ENCODE measurements at regions not wholly inside any gene's neighbourhood (a gene's known extent, or its start where the extent isn't known, plus 50 kb on each side); places are given as distances from the start of the nearest gene placed in this dataset.

GRCh38 chr13:26971990-26972887 lies 199.4 kb downstream of the USP12 start:
- Mint-ChIP-seq H3K4me3 (no peak overlapping the region), H3K4me1 (ENCODE audit: low read depth) (peaks cover 3% of the 10 kb centered on the region), H3K27me3 (ENCODE audit: low read depth) (peaks cover 1% of the 10 kb centered on the region), H3K36me3 (ENCODE audit: low read depth) (no peaks in the 10 kb centered on the region), H3K9me3 (ENCODE audit: insufficient read depth) (no peaks in the 10 kb centered on the region), H3K27ac (peak overlapping the region; percentile 72)
- peak; percentile 81 for ATAC-seq
- POLR2A ChIA-PET, result interaction anchor here (1.0 kb wide), 1 partner anchor 13 kb away, joined by 3 read pairs; no protein-coding TSS in a partner anchor
- CTCF ChIA-PET, result interaction anchor here (0.6 to 2.6 kb wide), 10 partner anchors 11 to 390 kb away, joined by 3 to 19 read pairs (median 4); partner anchors contain the start of gene RASL11A
- peak; percentile 51 for DNase-seq

GRCh38 chr13:26968431-26969341 lies 202.9 kb downstream of the USP12 start:
- ATAC-seq (no peak), DNase-seq (no peak)
- ChIA-PET CTCF (no interaction called here), POLR2A (no interaction called here)
- Mint-ChIP-seq H3K27me3 (ENCODE audit: low read depth) (peaks cover 1% of the 10 kb centered on the region), H3K4me1 (ENCODE audit: low read depth) (peaks cover 3% of the 10 kb centered on the region), H3K4me3 (no peak overlapping the region), H3K9me3 (ENCODE audit: insufficient read depth) (no peaks in the 10 kb centered on the region), H3K36me3 (ENCODE audit: low read depth) (no peaks in the 10 kb centered on the region), H3K27ac (no peak overlapping the region)

GRCh38 chr13:26967119-26968038 lies 204.2 kb downstream of the USP12 start:
- Mint-ChIP-seq H3K27ac (no peak overlapping the region), H3K9me3 (ENCODE audit: insufficient read depth) (no peaks in the 10 kb centered on the region), H3K36me3 (ENCODE audit: low read depth) (no peaks in the 10 kb centered on the region), H3K27me3 (ENCODE audit: low read depth) (no peaks in the 10 kb centered on the region), H3K4me1 (ENCODE audit: low read depth) (peaks cover 3% of the 10 kb centered on the region), H3K4me3 (no peak overlapping the region)
- POLR2A ChIA-PET, result no interaction called here
- CTCF ChIA-PET, result interaction anchor here (1.7 kb wide), 1 partner anchor 21 kb away, joined by 4 read pairs; no protein-coding TSS in a partner anchor
- DNase-seq, result no peak
- ATAC-seq, result no peak

- H3K4me1 Mint-ChIP-seq (ENCODE audit: low read depth), result no peaks in the 10 kb centered on the region
- DNase-seq (no peak), ATAC-seq (no peak)
- no peak overlapping the region for H3K27ac Mint-ChIP-seq
- no peaks in the 10 kb centered on the region for H3K27me3 Mint-ChIP-seq (ENCODE audit: low read depth)
- H3K4me3 Mint-ChIP-seq, result no peak overlapping the region
- ChIA-PET CTCF (interaction anchor here (1.7 kb wide), 1 partner anchor 20 kb away, joined by 4 read pairs; no protein-coding TSS in a partner anchor), POLR2A (no interaction called here)
- no peaks in the 10 kb centered on the region for H3K9me3 Mint-ChIP-seq (ENCODE audit: insufficient read depth)
- H3K36me3 Mint-ChIP-seq (ENCODE audit: low read depth), result no peaks in the 10 kb centered on the region
Observed at GRCh38 chr13:26966701-26967080, 204.9 kb downstream of the USP12 start.

GRCh38 chr13:26965952-26966700 lies 205.5 kb downstream of the USP12 start:
- CTCF ChIA-PET, result interaction anchor here (1.7 kb wide), 1 partner anchor 20 kb away, joined by 4 read pairs; no protein-coding TSS in a partner anchor
- Mint-ChIP-seq H3K4me1 (ENCODE audit: low read depth) (no peaks in the 10 kb centered on the region), H3K27ac (no peak overlapping the region), H3K4me3 (no peak overlapping the region), H3K36me3 (ENCODE audit: low read depth) (no peaks in the 10 kb centered on the region), H3K9me3 (ENCODE audit: insufficient read depth) (no peaks in the 10 kb centered on the region), H3K27me3 (ENCODE audit: low read depth) (no peaks in the 10 kb centered on the region)
- ATAC-seq (no peak), DNase-seq (no peak)
- POLR2A ChIA-PET, result no interaction called here

GRCh38 chr13:26964278-26965250 lies 204.0 kb upstream of the GPR12 start:
- no peaks in the 10 kb centered on the region for H3K36me3 Mint-ChIP-seq (ENCODE audit: low read depth)
- no peak overlapping the region for H3K4me3 Mint-ChIP-seq
- no peak for DNase-seq
- no peak for ATAC-seq
- no peaks in the 10 kb centered on the region for H3K9me3 Mint-ChIP-seq (ENCODE audit: insufficient read depth)
- no peaks in the 10 kb centered on the region for H3K4me1 Mint-ChIP-seq (ENCODE audit: low read depth)
- CTCF ChIA-PET, result no interaction called here
- no peaks in the 10 kb centered on the region for H3K27me3 Mint-ChIP-seq (ENCODE audit: low read depth)
- no peak overlapping the region for H3K27ac Mint-ChIP-seq
- POLR2A ChIA-PET, result no interaction called here

GRCh38 chr13:26962671-26963070 lies 202.1 kb upstream of the GPR12 start:
- POLR2A ChIA-PET, result no interaction called here
- no peaks in the 10 kb centered on the region for H3K4me1 Mint-ChIP-seq (ENCODE audit: low read depth)
- ATAC-seq (no peak), DNase-seq (no peak)
- CTCF ChIA-PET, result no interaction called here
- H3K4me3 Mint-ChIP-seq, result no peak overlapping the region
- H3K27ac Mint-ChIP-seq, result no peak overlapping the region
- no peaks in the 10 kb centered on the region for H3K9me3 Mint-ChIP-seq (ENCODE audit: insufficient read depth)
- peaks cover 2% of the 10 kb centered on the region for H3K27me3 Mint-ChIP-seq (ENCODE audit: low read depth)
- no peaks in the 10 kb centered on the region for H3K36me3 Mint-ChIP-seq (ENCODE audit: low read depth)

GRCh38 chr13:26961890-26962615 lies 201.5 kb upstream of the GPR12 start:
- H3K27ac Mint-ChIP-seq, result no peak overlapping the region
- no peak overlapping the region for H3K4me3 Mint-ChIP-seq
- ATAC-seq (no peak), DNase-seq (no peak)
- H3K36me3 Mint-ChIP-seq (ENCODE audit: low read depth), result no peaks in the 10 kb centered on the region
- ChIA-PET CTCF (no interaction called here), POLR2A (no interaction called here)
- no peaks in the 10 kb centered on the region for H3K9me3 Mint-ChIP-seq (ENCODE audit: insufficient read depth)
- H3K4me1 Mint-ChIP-seq (ENCODE audit: low read depth), result no peaks in the 10 kb centered on the region
- H3K27me3 Mint-ChIP-seq (ENCODE audit: low read depth), result peaks cover 6% of the 10 kb centered on the region

GRCh38 chr13:26957182-26957581 lies 196.6 kb upstream of the GPR12 start:
- Mint-ChIP-seq H3K4me3 (no peak overlapping the region), H3K4me1 (ENCODE audit: low read depth) (no peaks in the 10 kb centered on the region), H3K9me3 (ENCODE audit: insufficient read depth) (no peaks in the 10 kb centered on the region), H3K27ac (no peak overlapping the region), H3K27me3 (ENCODE audit: low read depth) (peaks cover 10% of the 10 kb centered on the region), H3K36me3 (ENCODE audit: low read depth) (no peaks in the 10 kb centered on the region)
- ATAC-seq (no peak), DNase-seq (no peak)
- POLR2A ChIA-PET, result no interaction called here
- CTCF ChIA-PET, result no interaction called here
